H1 (cell line): ENCODE measurements at regions not wholly inside any gene's neighbourhood (a gene's known extent, or its start where the extent isn't known, plus 50 kb on each side); places are given as distances from the start of the nearest gene placed in this dataset.

Source experiments
- CTCF ChIA-PET: fragments of 300-600 bp; sonication (Branson Sonifier 250); formaldehyde crosslinking; loops from one replicate; lab custom pipeline; 2021; ENCODE audit not compliant: partially characterized antibody; lab: Charles Lee
- POLR2A ChIA-PET: fragments of 300-600 bp; sonication (Branson Sonifier 250); formaldehyde crosslinking; loops from one replicate; lab custom pipeline; 2021; ENCODE audit warnings: inconsistent platforms; ENCODE audit not compliant: partially characterized antibody; lab: Charles Lee
- DNase-seq, 2 experiments: peaks; one replicate each; pipeline versions ENCODE4 v3.0.0 to v3.0.0-alpha.2; 2010 to 2022; ENCODE audit warnings: low spot score in 2 of 2, low read depth in 1 of 2, mixed read lengths in 1 of 2
- FAIRE-seq: peaks from 2 replicates; lab custom pipeline; 2011; peaks lifted over from hg19 to GRCh38; lab: Jason Lieb, UNC
- H2AFZ ChIP-seq: 2 replicates; pipeline ENCODE4 v1.8.1; 2012; ENCODE audit warnings: low read length, inconsistent platforms
- H2AK5ac ChIP-seq: 2 replicates; pipeline ENCODE4 v1.6.1; 2013; ENCODE audit warnings: low read depth, low read length
- H2BK120ac ChIP-seq: replicated peaks from 2 replicates; pipeline ENCODE3; 2013; ENCODE audit warnings: low read depth, low read length, inconsistent platforms
- H2BK12ac ChIP-seq: 2 replicates; pipeline ENCODE4 v1.6.1; 2013; ENCODE audit warnings: low read depth, low read length
- H2BK15ac ChIP-seq: 2 replicates; pipeline ENCODE4 v1.6.1; 2013; ENCODE audit warnings: low read length
- H2BK20ac ChIP-seq: 2 replicates; pipeline ENCODE4 v1.6.1; 2013; ENCODE audit warnings: low read length
- H2BK5ac ChIP-seq: 2 replicates; pipeline ENCODE4 v1.6.1; 2013; ENCODE audit warnings: low read depth, low read length
- H3K14ac ChIP-seq: 2 replicates; pipeline ENCODE4 v1.6.1; 2013; ENCODE audit warnings: inconsistent platforms; ENCODE audit not compliant: insufficient read length
- H3K18ac ChIP-seq: 2 replicates; pipeline ENCODE4 v1.6.1; 2013; ENCODE audit warnings: low read length; ENCODE audit errors: extremely low read depth
- H3K23ac ChIP-seq: 2 replicates; pipeline ENCODE4 v1.6.1; 2013; ENCODE audit warnings: inconsistent platforms; ENCODE audit not compliant: insufficient read length
- H3K23me2 ChIP-seq: 2 replicates; pipeline ENCODE4 v1.6.1; 2013; ENCODE audit warnings: low read depth, low read length
- H3K27ac ChIP-seq: 2 replicates; pipeline ENCODE4 v1.6.1; 2011; ENCODE audit warnings: low read depth, low read length, inconsistent platforms
- H3K27me3 ChIP-seq, 4 experiments: replicated peaks in 1 of 4; 1 replicate in 1 of 4; 2 replicates in 3 of 4; pipeline versions ENCODE4 v1.6.1 to v1.8.1; 2011 to 2013; ENCODE audit warnings: low read length in 3 of 4, mild to moderate bottlenecking in 3 of 4, inconsistent platforms in 2 of 4, mixed read lengths in 2 of 4, moderate library complexity in 1 of 4; ENCODE audit not compliant: control insufficient read depth in 3 of 4, insufficient read depth in 3 of 4; ENCODE audit errors: extremely low read depth in 1 of 4
- H3K36me3 ChIP-seq, 4 experiments: 2 replicates each; pipeline versions ENCODE4 v1.6.1 to v1.8.1; 2011 to 2013; ENCODE audit warnings: mild to moderate bottlenecking in 4 of 4, low read length in 3 of 4, moderate library complexity in 2 of 4, control low read depth in 1 of 4, inconsistent platforms in 1 of 4; ENCODE audit not compliant: insufficient read depth in 4 of 4, control insufficient read depth in 2 of 4
- H3K4ac ChIP-seq: replicated peaks from 2 replicates; pipeline ENCODE3; 2013; ENCODE audit warnings: low read length, low read depth, mixed read lengths, inconsistent platforms; ENCODE audit not compliant: insufficient read length
- H3K4me1 ChIP-seq, 4 experiments: replicated peaks in 1 of 4; 1 replicate in 1 of 4; 2 replicates in 3 of 4; pipeline versions ENCODE4 v1.6.1 to v1.8.1; 2011 to 2013; ENCODE audit warnings: low read length in 3 of 4, inconsistent platforms in 2 of 4, mixed read lengths in 1 of 4; ENCODE audit not compliant: insufficient read depth in 4 of 4, control insufficient read depth in 3 of 4
- H3K4me2 ChIP-seq, 2 experiments: 2 replicates each; pipeline versions ENCODE4 v1.6.1 to v1.8.1; 2011 to 2013; ENCODE audit warnings: low read depth in 2 of 2, low read length in 2 of 2, control low read depth in 1 of 2, inconsistent platforms in 1 of 2, mild to moderate bottlenecking in 1 of 2; ENCODE audit not compliant: insufficient read depth in 1 of 2
- H3K4me3 ChIP-seq, 4 experiments: fragments of 200-600, 300-600 bp in 1 of 4; sonication (generic), shearing (Covaris generic), sonication (Bioruptor Twin) in 1 of 4; 2 replicates each; pipeline versions ENCODE4 v1.5.1 to v1.8.1; 2011 to 2016; ENCODE audit warnings: low read length in 4 of 4, low read depth in 3 of 4, control low read depth in 2 of 4, inconsistent platforms in 2 of 4, mild to moderate bottlenecking in 2 of 4, mixed read lengths in 1 of 4, moderate library complexity in 1 of 4; ENCODE audit not compliant: insufficient read depth in 2 of 4; ENCODE audit errors: extremely low read depth in 1 of 4
- H3K56ac ChIP-seq: replicated peaks from 2 replicates; pipeline ENCODE3; 2013; ENCODE audit warnings: low read depth, mild to moderate bottlenecking, mixed read lengths, low read length, inconsistent platforms; ENCODE audit not compliant: insufficient read length
- H3K79me1 ChIP-seq: 2 replicates; pipeline ENCODE4 v1.6.1; 2013; ENCODE audit warnings: low read depth, low read length, control low read depth
- H3K79me2 ChIP-seq, 2 experiments: 2 replicates each; pipeline versions ENCODE4 v1.6.1 to v1.8.1; 2012 to 2013; ENCODE audit warnings: low read length in 2 of 2, mild to moderate bottlenecking in 2 of 2, inconsistent platforms in 1 of 2; ENCODE audit not compliant: insufficient read depth in 2 of 2, control insufficient read depth in 1 of 2
- H3K9ac ChIP-seq, 4 experiments: replicated peaks in 1 of 4; 1 replicate in 1 of 4; 2 replicates in 3 of 4; pipeline versions ENCODE4 v1.6.1 to v1.8.1; 2011 to 2013; ENCODE audit warnings: low read depth in 3 of 4, low read length in 3 of 4, control low read depth in 2 of 4, mild to moderate bottlenecking in 2 of 4, moderate library complexity in 2 of 4, inconsistent platforms in 1 of 4; ENCODE audit errors: extremely low read depth in 1 of 4
- H3K9me3 ChIP-seq, 2 experiments: 2 replicates each; pipeline versions ENCODE4 v1.6.1 to v1.8.1; 2012 to 2013; ENCODE audit warnings: mild to moderate bottlenecking in 2 of 2, moderate library complexity in 2 of 2, control low read depth in 1 of 2, inconsistent platforms in 1 of 2, low read depth in 1 of 2, low read length in 1 of 2, mixed read lengths in 1 of 2; ENCODE audit not compliant: insufficient read depth in 2 of 2
- H4K20me1 ChIP-seq, 2 experiments: replicated peaks in 1 of 2; 2 replicates each; pipeline versions ENCODE3 to v1.8.1; 2011 to 2013; ENCODE audit warnings: inconsistent platforms in 2 of 2, low read length in 2 of 2, mild to moderate bottlenecking in 1 of 2; ENCODE audit not compliant: insufficient read depth in 2 of 2, control insufficient read depth in 1 of 2
- H4K5ac ChIP-seq: 2 replicates; pipeline ENCODE4 v1.6.1; 2013; ENCODE audit warnings: low read length, low read depth, mixed read lengths, inconsistent platforms; ENCODE audit not compliant: insufficient read length
- H4K8ac ChIP-seq: 2 replicates; pipeline ENCODE4 v1.8.0; 2013; ENCODE audit warnings: mild to moderate bottlenecking, moderate library complexity, low read length, inconsistent platforms; ENCODE audit not compliant: insufficient read depth; ENCODE audit errors: extremely low read depth
- H4K91ac ChIP-seq: replicated peaks from 2 replicates; pipeline ENCODE3; 2013; ENCODE audit warnings: low read length, mixed read lengths, inconsistent platforms; ENCODE audit not compliant: insufficient read length
- CEBPB ChIP-seq: IDR thresholded peaks from 2 replicates; pipeline ENCODE4 v1.6.1; 2012; ENCODE audit warnings: low read depth, low read length
- HDAC6 ChIP-seq: IDR thresholded peaks from one replicate; pipeline ENCODE4 v1.7.1; 2012; ENCODE audit warnings: low read depth, mild to moderate bottlenecking, inconsistent platforms, low read length, moderate library complexity
- KDM5A ChIP-seq: fragments of 200-600 bp; IDR thresholded peaks from 2 replicates; pipeline ENCODE4 v1.7.1; 2012; ENCODE audit warnings: mild to moderate bottlenecking, low read length, inconsistent platforms, mixed read lengths
- POU5F1 ChIP-seq: IDR thresholded peaks from 2 replicates; pipeline ENCODE4 v1.6.1; 2011; ENCODE audit warnings: low read depth, mild to moderate bottlenecking, low read length, moderate library complexity
- SIN3A ChIP-seq, 2 experiments: IDR thresholded peaks in 1 of 2; conservative IDR thresholded peaks in 1 of 2; 2 replicates each; pipeline ENCODE4 v1.6.1; 2011 to 2012; ENCODE audit warnings: low read length in 2 of 2, improper control_type of control experiment in 1 of 2, low read depth in 1 of 2, mild to moderate bottlenecking in 1 of 2
- TAF7 ChIP-seq: optimal IDR thresholded peaks from 2 replicates; pipeline ENCODE3; 2011; ENCODE audit warnings: low read depth, mild to moderate bottlenecking, inconsistent platforms, low read length, moderate library complexity, borderline replicate concordance
- WGBS, 2 experiments: shearing (Covaris generic) in 1 of 2; methylation state at CpG; one replicate each; pipeline versions ENCODE4 v1.1.6 to v1.1.7; 2013 to 2015; ENCODE audit warnings: low lambda C conversion rate in 2 of 2, mixed read lengths in 2 of 2, inconsistent platforms in 1 of 2, low coverage in 1 of 2, missing lambda C conversion rate in 1 of 2; ENCODE audit not compliant: insufficient replicate concordance in 2 of 2, insufficient coverage in 1 of 2, insufficient read length in 1 of 2; ENCODE audit errors: extremely low coverage in 1 of 2, missing lambda C conversion rate in 1 of 2; 5-methylcytosine and 5-hydroxymethylcytosine counted together
- TF ChIP-seq, protein P1 (sequence below): IDR thresholded peaks from 2 replicates; pipeline ENCODE4 v1.6.1; 2012; ENCODE audit warnings: inconsistent platforms

- no peak overlapping the region for H3K18ac ChIP-seq
- no peak for DNase-seq
- no peak overlapping the region for H3K27ac ChIP-seq
- no peak overlapping the region for H2BK20ac ChIP-seq
- no peak overlapping the region for H4K91ac ChIP-seq
- H3K56ac ChIP-seq = no peak overlapping the region
- H3K14ac ChIP-seq = no peak overlapping the region
- no peak overlapping the region for H2BK5ac ChIP-seq
- peaks cover 0 to 6% (median 2%) of the 10 kb centered on the region in 4 experiments; a peak in 2 of 7 replicates for H3K4me1 ChIP-seq
- no peaks in the 10 kb centered on the region for H3K79me2 ChIP-seq
- no peak overlapping the region for H3K4ac ChIP-seq
- H3K23me2 ChIP-seq = no peaks in the 10 kb centered on the region
- H3K23ac ChIP-seq = no peak overlapping the region
- H3K9ac ChIP-seq = no peak overlapping the region
- H4K8ac ChIP-seq = no peak overlapping the region
- no peak overlapping the region for H2AFZ ChIP-seq
- no peak for FAIRE-seq
- H3K36me3 ChIP-seq = no peaks in the 10 kb centered on the region
- no peak overlapping the region for H3K4me3 ChIP-seq
- H3K9me3 ChIP-seq = no peaks in the 10 kb centered on the region
- no peaks in the 10 kb centered on the region for H3K79me1 ChIP-seq
- CTCF ChIA-PET = interaction anchor here (0.6 to 0.7 kb wide), 2 partner anchors 203 to 1319 kb away, joined by 3 read pairs; no protein-coding TSS in a partner anchor
- no peak overlapping the region for H4K5ac ChIP-seq
- 92% methylated on average over 3 of the region's 3 CpGs; no CpG with 5 or more reads in 1 of the 2 experiments for WGBS, 2 experiments
- no peak overlapping the region for H2BK120ac ChIP-seq
- no peak overlapping the region for H2BK15ac ChIP-seq
- no peaks in the 10 kb centered on the region for H4K20me1 ChIP-seq
- no peaks in the 10 kb centered on the region for H3K27me3 ChIP-seq
- POLR2A ChIA-PET = no interaction called here
- H3K4me2 ChIP-seq = no peak overlapping the region
- H2BK12ac ChIP-seq = no peak overlapping the region
- H2AK5ac ChIP-seq = no peak overlapping the region
- TF ChIP-seq, protein P1, sequence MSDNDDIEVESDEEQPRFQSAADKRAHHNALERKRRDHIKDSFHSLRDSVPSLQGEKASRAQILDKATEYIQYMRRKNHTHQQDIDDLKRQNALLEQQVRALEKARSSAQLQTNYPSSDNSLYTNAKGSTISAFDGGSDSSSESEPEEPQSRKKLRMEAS = no peak
- TF ChIP-seq SIN3A (conservative IDR thresholded peaks at IDR 0.05 in 1 of 2, IDR thresholded peaks at IDR 0.05 in 1 of 2; ENCODE audit: low read depth in 1 of 2, low read length in 2 of 2) (no peak), HDAC6 (no peak), TAF7 (no peak), KDM5A (no peak), CEBPB (no peak), POU5F1 (no peak)
- TF ChIP-seq, all 59 proteins: peak for 0
Measured at GRCh38 chr9:117826837-117827236, 122.6 kb downstream of the TLR4 start.
